Testis (tissue), 2 donors: ENCODE measurements at regions not wholly inside any gene's neighbourhood (a gene's known extent, or its start where the extent isn't known, plus 50 kb on each side); places are given as distances from the start of the nearest gene placed in this dataset.
"Not testable (repeated sequence)": the region's sequence is repeated elsewhere in the genome, so short reads cannot be mapped to it uniquely, and the experiment has no call there.

Experiments
- DNase-seq: peaks from one replicate; pipeline ENCODE4 v3.0.0-alpha.2; 2019
- H3K27ac ChIP-seq, 2 donors: fragments of 200-600 bp; sonication (generic); one replicate each; pipeline ENCODE4 v1.5.1; 2019
- H3K27me3 ChIP-seq: fragments of 200-600 bp; sonication (generic); one replicate; pipeline ENCODE4 v1.5.1; 2019
- H3K36me3 ChIP-seq: fragments of 200-600 bp; sonication (generic); one replicate; pipeline ENCODE4 v1.5.1; 2017; ENCODE audit warnings: low read depth; ENCODE audit errors: missing control alignments
- H3K4me1 ChIP-seq: fragments of 200-600 bp; sonication (generic); one replicate; pipeline ENCODE4 v1.5.1; 2019
- H3K4me3 ChIP-seq, 2 donors: fragments of 200-600 bp; sonication (generic); one replicate each; pipeline ENCODE4 v1.5.1; 2017 to 2019
- H3K9me3 ChIP-seq: fragments of 200-600 bp; sonication (generic); one replicate; pipeline ENCODE4 v1.5.1; 2017
- CTCF ChIP-seq, 3 experiments: fragments of 450-650 bp in 2 of 3; fragments of 200-600 bp in 1 of 3; sonication (generic) in 1 of 3; IDR thresholded peaks; one replicate each; pipeline ENCODE4 v1.5.1; 2016 to 2019; ENCODE audit warnings: antibody characterized with exemption in 3 of 3, mild to moderate bottlenecking in 2 of 3, moderate library complexity in 1 of 3
- POLR2A ChIP-seq: fragments of 450-650 bp; IDR thresholded peaks from one replicate; pipeline ENCODE4 v1.6.1; 2017; ENCODE audit warnings: antibody characterized with exemption, mild to moderate bottlenecking, moderate library complexity
- WGBS, 2 donors: methylation state at CpG; one replicate each; pipeline ENCODE4 v1.1.5; 2018; 5-methylcytosine and 5-hydroxymethylcytosine counted together
- intact Hi-C: fragments of 100-400 bp; cut with DNase I; formaldehyde crosslinking; loops from one replicate; pipeline ENCODE4 v1.15.1; 2023; ENCODE audit warnings: low total_unique reads

GRCh38 chr5:25414742-25415141 is 770.0 kb upstream of the CDH10 start:
- no peak overlapping the region for H3K4me3 ChIP-seq
- no peak for DNase-seq
- no peaks in the 10 kb centered on the region for H3K27me3 ChIP-seq
- no peak overlapping the region for H3K27ac ChIP-seq
- 57 to 60% methylated on average over 6 of the region's 6 CpGs for WGBS, 2 donors
- H3K4me1 ChIP-seq: no peaks in the 10 kb centered on the region
- TF ChIP-seq CTCF (IDR thresholded peaks at IDR 0.05): no peak
- TF ChIP-seq POLR2A: no peak
- no peaks in the 10 kb centered on the region for H3K36me3 ChIP-seq
- intact Hi-C loops: no loop called here
- no peaks in the 10 kb centered on the region for H3K9me3 ChIP-seq

- WGBS, 2 donors: 89% methylated on average over 2 of the region's 2 CpGs
- Histone ChIP-seq H3K36me3 (no peaks in the 10 kb centered on the region), H3K27me3 (no peaks in the 10 kb centered on the region), H3K4me1 (no peaks in the 10 kb centered on the region), H3K27ac (no peak overlapping the region), H3K4me3 (no peak overlapping the region), H3K9me3 (no peaks in the 10 kb centered on the region)
- intact Hi-C loops: no loop called here
- TF ChIP-seq CTCF (IDR thresholded peaks at IDR 0.05): no peak
- TF ChIP-seq POLR2A: no peak
- no peak for DNase-seq
Measured at GRCh38 chr5:25412116-25412661, 767.4 kb upstream of the CDH10 start.

GRCh38 chr5:25407365-25407764 is 762.6 kb upstream of the CDH10 start:
- H3K36me3 ChIP-seq, intact Hi-C loops, H3K4me1 ChIP-seq, H3K27ac ChIP-seq, H3K27me3 ChIP-seq, H3K9me3 ChIP-seq, DNase-seq, H3K4me3 ChIP-seq: not testable (repeated sequence)
- 88 to 89% methylated on average over 6 of the region's 6 CpGs for WGBS, 2 donors

- DNase-seq: no peak
- intact Hi-C loops: no loop called here
- Histone ChIP-seq H3K27ac (no peak overlapping the region), H3K27me3 (no peaks in the 10 kb centered on the region), H3K4me1 (no peaks in the 10 kb centered on the region), H3K9me3 (no peaks in the 10 kb centered on the region), H3K36me3 (no peaks in the 10 kb centered on the region), H3K4me3 (no peak overlapping the region)
- TF ChIP-seq CTCF (IDR thresholded peaks at IDR 0.05) (no peak), POLR2A (no peak)
- WGBS, 2 donors: 85% methylated on average over 1 of the region's 1 CpG
Measured at GRCh38 chr5:25405850-25406249, 761.1 kb upstream of the CDH10 start.

- WGBS, 2 donors: 95 to 100% methylated on average over 1 of the region's 1 CpG
- no peak overlapping the region for H3K27ac ChIP-seq
- H3K9me3 ChIP-seq: no peaks in the 10 kb centered on the region
- DNase-seq: no peak
- H3K27me3 ChIP-seq: no peaks in the 10 kb centered on the region
- intact Hi-C loops: no loop called here
- H3K36me3 ChIP-seq: no peaks in the 10 kb centered on the region
- H3K4me3 ChIP-seq: no peak overlapping the region
- H3K4me1 ChIP-seq: no peaks in the 10 kb centered on the region
- TF ChIP-seq CTCF (IDR thresholded peaks at IDR 0.05): no peak
- TF ChIP-seq POLR2A: no peak
Measured at GRCh38 chr5:25399878-25400480, 755.2 kb upstream of the CDH10 start.
